ENCODE measurements at regions not wholly inside any gene's neighbourhood (a gene's known extent, or its start where the extent isn't known, plus 50 kb on each side); places are given as distances from the start of the nearest gene placed in this dataset.

- no peak for FAIRE-seq
- no TSS peak for BruUV-seq (replicated peaks)
- CTCF ChIA-PET, result interaction anchor here (1.2 kb wide), 1 partner anchor 20 kb away, joined by 5 read pairs; no protein-coding TSS in a partner anchor
These were observed 86.3 kb upstream of the HMGXB4 start for GRCh38 chr22:35170716-35171697.

More at GRCh38 chr22:35170716-35171697, 86.3 kb upstream of the HMGXB4 start:
- intact Hi-C loops (cut with micrococcal nuclease), result no loop called here
- Histone ChIP-seq H3K4me3 (replicated peaks in 1 of 3; ENCODE audit: insufficient read depth in 1 of 3, low read depth in 1 of 3, low read length in 3 of 3) (no peak overlapping the region), H3K79me2 (ENCODE audit: control insufficient read depth, insufficient read depth, low read length) (no peaks in the 10 kb centered on the region), H2AFZ (ENCODE audit: low read depth, low read length) (no peak overlapping the region), H3K9me1 (replicated peaks; ENCODE audit: control insufficient read depth, extremely low read depth, insufficient read depth, low read length) (no peaks in the 10 kb centered on the region), H3K36me3 (ENCODE audit: control insufficient read depth in 2 of 2, extremely low read depth in 1 of 2, insufficient read depth in 2 of 2, low read length in 2 of 2) (no peaks in the 10 kb centered on the region), H3K9ac (replicated peaks; ENCODE audit: extremely low read depth, insufficient read depth, low read length) (no peak overlapping the region), H3K4me1 (ENCODE audit: control insufficient read depth, extremely low read depth, insufficient read depth, low read length) (no peaks in the 10 kb centered on the region), H3K9me3 (replicated peaks; ENCODE audit: control insufficient read depth, insufficient read depth, low read length) (no peaks in the 10 kb centered on the region), H4K20me1 (replicated peaks; ENCODE audit: control insufficient read depth, extremely low read depth, insufficient read depth, low read length) (no peaks in the 10 kb centered on the region), H3K4me2 (ENCODE audit: insufficient read depth, low read length) (no peak overlapping the region), H3K27me3 (ENCODE audit: control insufficient read depth in 2 of 2, insufficient read depth in 2 of 2, low read length in 2 of 2) (peaks cover 0 to 1% of the 10 kb centered on the region in 2 experiments), H3K27ac (ENCODE audit: insufficient read depth, low read depth, low read length) (no peak overlapping the region)
- dilution Hi-C loops (cut with MboI; ENCODE audit: extremely low pct_ligation_motif_present, low sequenced_read_pairs), result no loop called here
- no peak for TF ChIP-seq FOS (IDR thresholded peaks at IDR 0.05; ENCODE audit: borderline replicate concordance, insufficient read depth, low read length)
- no peak for TF ChIP-seq POLR2AphosphoS5 (IDR thresholded peaks at IDR 0.05; ENCODE audit: insufficient read depth, low read depth, low read length)
- no peak for TF ChIP-seq JUN (IDR thresholded peaks at IDR 0.05; ENCODE audit: borderline replicate concordance, insufficient read depth, insufficient read length, low read depth)
- TF ChIP-seq CTCF (IDR thresholded peaks at IDR 0.05; ENCODE audit: extremely low read depth in 1 of 2, insufficient read depth in 1 of 2, low read depth in 1 of 2, low read length in 2 of 2), result no peak
- no peak for TF ChIP-seq EZH2 (IDR thresholded peaks at IDR 0.05; ENCODE audit: borderline replicate concordance, low read depth, low read length, severe bottlenecking)
- TF ChIP-seq MYC (IDR thresholded peaks at IDR 0.05; ENCODE audit: low read depth, low read length), result no peak
- TF ChIP-seq POLR2A (IDR thresholded peaks at IDR 0.05; ENCODE audit: low read depth, low read length), result no peak
- POLR2A ChIA-PET, result no interaction called here
- no peak for DNase-seq (ENCODE audit: low read depth, low spot score)
